ENCODE measurements at regions not wholly inside any gene's neighbourhood (a gene's known extent, or its start where the extent isn't known, plus 50 kb on each side); places are given as distances from the start of the nearest gene placed in this dataset.
A peak's percentile ranks its signal among the peaks of the same experiment; 100 is the strongest.
"Not testable (repeated sequence)": the region's sequence is repeated elsewhere in the genome, so short reads cannot be mapped to it uniquely, and the experiment has no call there.

- no peak for TF ChIP-seq CTCF (IDR thresholded peaks at IDR 0.05; ENCODE audit: low read length, missing control alignments)
- DNase-seq (ENCODE audit: low read depth) = no peak
- H3K4me3 ChIP-seq (replicated peaks; ENCODE audit: low read depth, low read length) = no peak overlapping the region
Measured at GRCh38 chr12:89157413-89157812, 194.9 kb downstream of the DUSP6 start.

- no peak for TF ChIP-seq CTCF (IDR thresholded peaks at IDR 0.05; ENCODE audit: low read length, missing control alignments)
- peak; percentile 68 for DNase-seq (ENCODE audit: low read depth)
- no peak overlapping the region for H3K4me3 ChIP-seq (replicated peaks; ENCODE audit: low read depth, low read length)
Measured at GRCh38 chr12:89156862-89157262, 195.4 kb downstream of the DUSP6 start.

DNA sequence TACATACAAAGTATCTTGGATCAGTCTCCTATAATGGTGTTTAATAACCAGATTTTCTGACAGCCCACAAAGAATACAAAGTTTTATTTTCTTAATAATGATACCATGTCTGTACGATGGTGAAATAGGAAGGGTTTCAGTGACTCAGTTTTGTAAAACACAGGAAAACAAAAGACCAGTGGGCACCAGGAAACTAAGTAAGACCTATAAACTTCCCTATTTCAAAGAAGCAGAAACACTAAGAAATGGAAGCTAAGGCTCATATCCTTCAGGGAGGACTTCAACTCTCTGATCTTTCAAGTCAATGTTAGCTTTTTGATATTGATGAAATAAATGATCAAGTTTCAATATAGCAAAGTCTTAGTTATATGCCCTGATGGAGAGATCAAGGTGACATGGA, 196.0 kb downstream of the DUSP6 start:
- TF ChIP-seq CTCF (IDR thresholded peaks at IDR 0.05; ENCODE audit: low read length, missing control alignments) = no peak
- no peak overlapping the region for H3K4me3 ChIP-seq (replicated peaks; ENCODE audit: low read depth, low read length)
- DNase-seq (ENCODE audit: low read depth) = peak; percentile 63

- no peak overlapping the region for H3K4me3 ChIP-seq (replicated peaks; ENCODE audit: low read depth, low read length)
- TF ChIP-seq CTCF (IDR thresholded peaks at IDR 0.05; ENCODE audit: low read length, missing control alignments) = no peak
Measured at GRCh38 chr12:89155826-89156225, 196.5 kb downstream of the DUSP6 start.

GRCh38 chr12:89154743-89155499, 197.4 kb downstream of the DUSP6 start:
- H3K4me3 ChIP-seq (replicated peaks; ENCODE audit: low read depth, low read length) = no peak overlapping the region
- peak; percentile 56 for DNase-seq (ENCODE audit: low read depth)
- TF ChIP-seq CTCF (IDR thresholded peaks at IDR 0.05; ENCODE audit: low read length, missing control alignments) = peak; percentile 34

More at GRCh38 chr12:89155826-89156225, 196.5 kb downstream of the DUSP6 start:
- DNase-seq (ENCODE audit: low read depth) = no peak

GRCh38 chr12:89153341-89153740, 199.0 kb downstream of the DUSP6 start:
- TF ChIP-seq CTCF (IDR thresholded peaks at IDR 0.05; ENCODE audit: low read length, missing control alignments) = no peak
- no peak overlapping the region for H3K4me3 ChIP-seq (replicated peaks; ENCODE audit: low read depth, low read length)
- DNase-seq (ENCODE audit: low read depth) = no peak

DNA sequence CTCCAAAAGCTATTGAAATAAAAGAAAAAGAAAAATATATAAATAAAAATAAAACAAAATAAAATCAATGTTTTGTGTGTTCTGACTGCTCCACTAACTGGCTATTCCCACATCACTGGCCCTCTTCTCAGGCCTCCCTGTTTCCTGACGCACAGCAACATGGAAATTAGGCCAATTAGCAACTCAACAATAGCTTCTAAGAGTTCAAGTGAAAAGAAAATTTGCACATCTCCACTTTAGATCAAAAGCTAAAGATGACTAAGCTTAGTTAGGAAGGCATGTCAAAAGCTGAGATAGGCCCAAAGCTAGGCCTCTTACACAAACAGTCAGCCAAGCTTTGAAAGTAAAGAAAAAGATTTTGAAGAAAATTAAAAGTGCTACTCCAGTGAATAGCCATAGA, 200.8 kb downstream of the DUSP6 start:
- no peak for TF ChIP-seq CTCF (IDR thresholded peaks at IDR 0.05; ENCODE audit: low read length, missing control alignments)
- no peak for DNase-seq (ENCODE audit: low read depth)
- no peak overlapping the region for H3K4me3 ChIP-seq (replicated peaks; ENCODE audit: low read depth, low read length)

- not testable (repeated sequence) for DNase-seq (ENCODE audit: low read depth); H3K4me3 ChIP-seq (replicated peaks; ENCODE audit: low read depth, low read length)
Measured at GRCh38 chr12:89150789-89151188, 201.5 kb downstream of the DUSP6 start.
